ENCODE measurements at regions not wholly inside any gene's neighbourhood (a gene's known extent, or its start where the extent isn't known, plus 50 kb on each side); places are given as distances from the start of the nearest gene placed in this dataset.

DNA sequence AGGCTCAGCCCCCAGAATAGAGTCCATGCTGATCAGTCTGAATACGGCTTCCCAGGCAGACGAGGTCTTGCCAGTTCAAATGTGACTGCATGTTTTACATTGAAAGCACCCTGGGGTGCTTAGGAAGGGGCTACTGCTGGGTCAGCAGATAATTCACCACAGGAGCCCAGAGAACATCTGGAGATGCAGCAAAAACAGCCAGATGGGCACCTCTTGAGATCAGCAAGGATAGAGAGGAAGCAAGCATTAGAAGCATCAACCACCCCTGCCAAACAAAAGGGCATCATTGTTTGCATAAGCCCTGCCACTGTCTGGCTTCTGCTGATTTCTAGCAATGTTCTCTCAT is 403.1 kb downstream of the RRAGC start:
- POLR2A ChIA-PET = no interaction called here
- no peaks in the 10 kb centered on the region for H3K9me2 ChIP-seq (ENCODE audit: insufficient read depth)
- no TSS peak for BruUV-seq (replicated peaks)
- no peak overlapping the region for H3K4me3 ChIP-seq (replicated peaks in 1 of 2; ENCODE audit: low read depth in 1 of 2, low read length in 2 of 2)
- intact Hi-C loops (cut with micrococcal nuclease) = no loop called here
- H3K27ac ChIP-seq (ENCODE audit: low read depth, low read length) = no peak overlapping the region
- CTCF ChIA-PET = no interaction called here
- H3K79me2 ChIP-seq (ENCODE audit: insufficient read depth, low read length) = no peaks in the 10 kb centered on the region
- no peak overlapping the region for H3K4me2 ChIP-seq (ENCODE audit: low read length)
- TF ChIP-seq, protein P1, sequence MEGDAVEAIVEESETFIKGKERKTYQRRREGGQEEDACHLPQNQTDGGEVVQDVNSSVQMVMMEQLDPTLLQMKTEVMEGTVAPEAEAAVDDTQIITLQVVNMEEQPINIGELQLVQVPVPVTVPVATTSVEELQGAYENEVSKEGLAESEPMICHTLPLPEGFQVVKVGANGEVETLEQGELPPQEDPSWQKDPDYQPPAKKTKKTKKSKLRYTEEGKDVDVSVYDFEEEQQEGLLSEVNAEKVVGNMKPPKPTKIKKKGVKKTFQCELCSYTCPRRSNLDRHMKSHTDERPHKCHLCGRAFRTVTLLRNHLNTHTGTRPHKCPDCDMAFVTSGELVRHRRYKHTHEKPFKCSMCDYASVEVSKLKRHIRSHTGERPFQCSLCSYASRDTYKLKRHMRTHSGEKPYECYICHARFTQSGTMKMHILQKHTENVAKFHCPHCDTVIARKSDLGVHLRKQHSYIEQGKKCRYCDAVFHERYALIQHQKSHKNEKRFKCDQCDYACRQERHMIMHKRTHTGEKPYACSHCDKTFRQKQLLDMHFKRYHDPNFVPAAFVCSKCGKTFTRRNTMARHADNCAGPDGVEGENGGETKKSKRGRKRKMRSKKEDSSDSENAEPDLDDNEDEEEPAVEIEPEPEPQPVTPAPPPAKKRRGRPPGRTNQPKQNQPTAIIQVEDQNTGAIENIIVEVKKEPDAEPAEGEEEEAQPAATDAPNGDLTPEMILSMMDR (IDR thresholded peaks at IDR 0.05 in 2 of 3, conservative IDR thresholded peaks at IDR 0.05 in 1 of 3; ENCODE audit: borderline replicate concordance in 1 of 3, insufficient read depth in 1 of 3, low read depth in 2 of 3, low read length in 2 of 3) = no peak
- no peak for TF ChIP-seq SRF (IDR thresholded peaks at IDR 0.05; ENCODE audit: low read depth)
- TF ChIP-seq CBX3 (IDR thresholded peaks at IDR 0.05; ENCODE audit: low read depth) = no peak
- TF ChIP-seq SP1 (IDR thresholded peaks at IDR 0.05; ENCODE audit: low read depth) = no peak
- TF ChIP-seq POLR2AphosphoS5 (IDR thresholded peaks at IDR 0.05; ENCODE audit: low read depth, low read length) = no peak
- no peak for TF ChIP-seq ZFX (IDR thresholded peaks at IDR 0.05)
- TF ChIP-seq ELF1 (IDR thresholded peaks at IDR 0.05; ENCODE audit: borderline replicate concordance, low read depth) = no peak
- no peak for TF ChIP-seq TCF7L2 (IDR thresholded peaks at IDR 0.05; ENCODE audit: borderline replicate concordance, extremely low read depth, insufficient read depth, insufficient read length)
- TF ChIP-seq FOSL1 (IDR thresholded peaks at IDR 0.05; ENCODE audit: low read depth) = no peak
- TF ChIP-seq RAD21 (IDR thresholded peaks at IDR 0.05; ENCODE audit: low read depth) = no peak
- TF ChIP-seq, protein P2, sequence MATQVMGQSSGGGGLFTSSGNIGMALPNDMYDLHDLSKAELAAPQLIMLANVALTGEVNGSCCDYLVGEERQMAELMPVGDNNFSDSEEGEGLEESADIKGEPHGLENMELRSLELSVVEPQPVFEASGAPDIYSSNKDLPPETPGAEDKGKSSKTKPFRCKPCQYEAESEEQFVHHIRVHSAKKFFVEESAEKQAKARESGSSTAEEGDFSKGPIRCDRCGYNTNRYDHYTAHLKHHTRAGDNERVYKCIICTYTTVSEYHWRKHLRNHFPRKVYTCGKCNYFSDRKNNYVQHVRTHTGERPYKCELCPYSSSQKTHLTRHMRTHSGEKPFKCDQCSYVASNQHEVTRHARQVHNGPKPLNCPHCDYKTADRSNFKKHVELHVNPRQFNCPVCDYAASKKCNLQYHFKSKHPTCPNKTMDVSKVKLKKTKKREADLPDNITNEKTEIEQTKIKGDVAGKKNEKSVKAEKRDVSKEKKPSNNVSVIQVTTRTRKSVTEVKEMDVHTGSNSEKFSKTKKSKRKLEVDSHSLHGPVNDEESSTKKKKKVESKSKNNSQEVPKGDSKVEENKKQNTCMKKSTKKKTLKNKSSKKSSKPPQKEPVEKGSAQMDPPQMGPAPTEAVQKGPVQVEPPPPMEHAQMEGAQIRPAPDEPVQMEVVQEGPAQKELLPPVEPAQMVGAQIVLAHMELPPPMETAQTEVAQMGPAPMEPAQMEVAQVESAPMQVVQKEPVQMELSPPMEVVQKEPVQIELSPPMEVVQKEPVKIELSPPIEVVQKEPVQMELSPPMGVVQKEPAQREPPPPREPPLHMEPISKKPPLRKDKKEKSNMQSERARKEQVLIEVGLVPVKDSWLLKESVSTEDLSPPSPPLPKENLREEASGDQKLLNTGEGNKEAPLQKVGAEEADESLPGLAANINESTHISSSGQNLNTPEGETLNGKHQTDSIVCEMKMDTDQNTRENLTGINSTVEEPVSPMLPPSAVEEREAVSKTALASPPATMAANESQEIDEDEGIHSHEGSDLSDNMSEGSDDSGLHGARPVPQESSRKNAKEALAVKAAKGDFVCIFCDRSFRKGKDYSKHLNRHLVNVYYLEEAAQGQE (IDR thresholded peaks at IDR 0.05; ENCODE audit: low read depth) = no peak
- H3K9me3 ChIP-seq (ENCODE audit: control insufficient read depth in 1 of 2, insufficient read depth in 1 of 2, low read depth in 1 of 2, low read length in 2 of 2) = no peaks in the 10 kb centered on the region
- H3K9ac ChIP-seq (ENCODE audit: low read length) = no peak overlapping the region
- peaks cover 49% of the 10 kb centered on the region for H3K27me3 ChIP-seq (ENCODE audit: insufficient read depth, low read length)
- ATAC-seq = no peak
- H3K4me1 ChIP-seq (ENCODE audit: control insufficient read depth in 1 of 2, insufficient read depth in 2 of 2, low read length in 2 of 2) = peaks cover 2 to 4% of the 10 kb centered on the region in 2 experiments; a peak in 3 of 4 replicates
- RAD21 ChIA-PET (ENCODE audit: low non-redundant PET in 1 of 2, low total read pairs in 2 of 2, uncharacterized antibody in 2 of 2, unreplicated experiment in 2 of 2) = no interaction called here
- DNase-seq (ENCODE audit: low read depth, low spot score) = no peak
- no peaks in the 10 kb centered on the region for H3K36me3 ChIP-seq (ENCODE audit: control insufficient read depth in 1 of 2, insufficient read depth in 2 of 2, low read length in 2 of 2)
- no peak overlapping the region for H2AFZ ChIP-seq (ENCODE audit: low read depth, low read length, poor library complexity, severe bottlenecking)
- H4K20me1 ChIP-seq (ENCODE audit: insufficient read depth) = no peaks in the 10 kb centered on the region
